Fibroblast of lung (primary cell): ENCODE measurements at regions not wholly inside any gene's neighbourhood (a gene's known extent, or its start where the extent isn't known, plus 50 kb on each side); places are given as distances from the start of the nearest gene placed in this dataset.

ENCODE experiments used
- DNase-seq, 2 donors: peaks; one replicate each; pipeline versions ENCODE4 v3.0.0 to v3.0.0-alpha.2; 2010; ENCODE audit warnings: low read depth in 2 of 2
- H2AFZ ChIP-seq: 2 replicates; pipeline ENCODE4 v1.5.1; 2012; ENCODE audit warnings: low read length, control low read depth, inconsistent platforms
- H3K27ac ChIP-seq: 2 replicates; pipeline ENCODE4 v1.5.1; 2011; ENCODE audit warnings: low read length, control low read depth; ENCODE audit not compliant: insufficient read depth
- H3K27me3 ChIP-seq: 2 replicates; pipeline ENCODE4 v1.5.1; 2011; ENCODE audit warnings: mild to moderate bottlenecking, low read length; ENCODE audit not compliant: control insufficient read depth, insufficient read depth
- H3K36me3 ChIP-seq: 2 replicates; pipeline ENCODE4 v1.5.1; 2011; ENCODE audit warnings: low read length; ENCODE audit not compliant: control insufficient read depth, insufficient read depth
- H3K4me1 ChIP-seq: 2 replicates; pipeline ENCODE4 v1.5.1; 2011; ENCODE audit warnings: low read length; ENCODE audit not compliant: control insufficient read depth, insufficient read depth; ENCODE audit errors: extremely low read depth
- H3K4me2 ChIP-seq: 2 replicates; pipeline ENCODE4 v1.5.1; 2011; ENCODE audit warnings: low read length, control low read depth; ENCODE audit not compliant: insufficient read depth; ENCODE audit errors: extremely low read depth
- H3K4me3 ChIP-seq, 4 experiments: fragments of 200-600 bp in 1 of 4; sonication (generic) in 1 of 4; replicated peaks in 1 of 4; 2 replicates each; pipeline ENCODE4 v1.5.1; 2011 to 2016; ENCODE audit warnings: low read length in 4 of 4, low read depth in 3 of 4, mild to moderate bottlenecking in 3 of 4, control low read depth in 2 of 4, inconsistent platforms in 1 of 4, mixed read lengths in 1 of 4; ENCODE audit not compliant: insufficient read depth in 1 of 4; ENCODE audit errors: control extremely low read depth in 1 of 4
- H3K79me2 ChIP-seq: 2 replicates; pipeline ENCODE4 v1.5.1; 2012; ENCODE audit warnings: mild to moderate bottlenecking, low read length, inconsistent platforms; ENCODE audit not compliant: control insufficient read depth, insufficient read depth
- H3K9ac ChIP-seq: 2 replicates; pipeline ENCODE4 v1.5.1; 2011; ENCODE audit warnings: mild to moderate bottlenecking, low read length, control low read depth; ENCODE audit not compliant: insufficient read depth
- H3K9me3 ChIP-seq: 2 replicates; pipeline ENCODE4 v1.5.1; 2012; ENCODE audit warnings: low read depth, low read length; ENCODE audit not compliant: control insufficient read depth, insufficient read depth
- H4K20me1 ChIP-seq: 2 replicates; pipeline ENCODE4 v1.5.1; 2011; ENCODE audit warnings: low read length; ENCODE audit not compliant: control insufficient read depth, insufficient read depth; ENCODE audit errors: extremely low read depth
- EZH2 ChIP-seq: IDR thresholded peaks from 2 replicates; pipeline ENCODE4 v1.5.1; 2012; ENCODE audit warnings: low read length, control low read depth, mild to moderate bottlenecking; ENCODE audit errors: missing control alignments
- TF ChIP-seq, protein P1 (sequence below), 2 donors: IDR thresholded peaks in 1 of 2; conservative IDR thresholded peaks in 1 of 2; 1 replicate in 1 of 2; 2 replicates in 1 of 2; pipeline ENCODE4 v1.5.1; 2011 to 2012; ENCODE audit warnings: low read length in 2 of 2, control low read depth in 1 of 2, inconsistent platforms in 1 of 2, low read depth in 1 of 2, mild to moderate bottlenecking in 1 of 2

DNA sequence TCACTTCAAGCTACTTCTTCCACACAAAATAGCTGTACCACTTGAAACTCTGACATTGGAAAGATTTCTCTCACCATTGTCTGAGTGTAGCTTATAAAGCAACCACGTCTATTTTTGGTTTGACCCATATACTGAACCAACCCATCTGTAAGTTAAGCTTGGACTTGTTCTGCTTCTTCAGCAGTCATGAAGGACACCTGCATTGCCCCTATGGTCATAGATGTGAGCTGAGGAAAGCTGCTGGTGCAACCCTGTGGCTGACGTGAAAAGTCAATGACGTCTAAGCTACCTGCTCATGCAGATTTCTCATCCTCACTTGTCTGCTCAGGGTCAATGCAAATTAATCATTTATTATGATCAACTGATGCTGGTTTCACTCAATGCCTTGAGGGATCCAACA is 417.4 kb downstream of the CETN3 start:
- TF ChIP-seq, protein P1, sequence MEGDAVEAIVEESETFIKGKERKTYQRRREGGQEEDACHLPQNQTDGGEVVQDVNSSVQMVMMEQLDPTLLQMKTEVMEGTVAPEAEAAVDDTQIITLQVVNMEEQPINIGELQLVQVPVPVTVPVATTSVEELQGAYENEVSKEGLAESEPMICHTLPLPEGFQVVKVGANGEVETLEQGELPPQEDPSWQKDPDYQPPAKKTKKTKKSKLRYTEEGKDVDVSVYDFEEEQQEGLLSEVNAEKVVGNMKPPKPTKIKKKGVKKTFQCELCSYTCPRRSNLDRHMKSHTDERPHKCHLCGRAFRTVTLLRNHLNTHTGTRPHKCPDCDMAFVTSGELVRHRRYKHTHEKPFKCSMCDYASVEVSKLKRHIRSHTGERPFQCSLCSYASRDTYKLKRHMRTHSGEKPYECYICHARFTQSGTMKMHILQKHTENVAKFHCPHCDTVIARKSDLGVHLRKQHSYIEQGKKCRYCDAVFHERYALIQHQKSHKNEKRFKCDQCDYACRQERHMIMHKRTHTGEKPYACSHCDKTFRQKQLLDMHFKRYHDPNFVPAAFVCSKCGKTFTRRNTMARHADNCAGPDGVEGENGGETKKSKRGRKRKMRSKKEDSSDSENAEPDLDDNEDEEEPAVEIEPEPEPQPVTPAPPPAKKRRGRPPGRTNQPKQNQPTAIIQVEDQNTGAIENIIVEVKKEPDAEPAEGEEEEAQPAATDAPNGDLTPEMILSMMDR (conservative IDR thresholded peaks at IDR 0.05 in 1 of 2, IDR thresholded peaks at IDR 0.05 in 1 of 2; ENCODE audit: low read depth in 1 of 2, low read length in 2 of 2): no peak
- no peak for TF ChIP-seq EZH2
- no peak overlapping the region for H3K4me2 ChIP-seq
- H3K9me3 ChIP-seq: no peaks in the 10 kb centered on the region
- H3K4me1 ChIP-seq: peaks cover 2% of the 10 kb centered on the region
- DNase-seq: no peak
- no peak overlapping the region for H3K9ac ChIP-seq
- H3K79me2 ChIP-seq: no peaks in the 10 kb centered on the region
- H2AFZ ChIP-seq: no peak overlapping the region
- no peaks in the 10 kb centered on the region for H3K27me3 ChIP-seq
- H3K4me3 ChIP-seq: no peak overlapping the region
- H3K36me3 ChIP-seq: no peaks in the 10 kb centered on the region
- no peak overlapping the region for H3K27ac ChIP-seq
- no peaks in the 10 kb centered on the region for H4K20me1 ChIP-seq

DNA sequence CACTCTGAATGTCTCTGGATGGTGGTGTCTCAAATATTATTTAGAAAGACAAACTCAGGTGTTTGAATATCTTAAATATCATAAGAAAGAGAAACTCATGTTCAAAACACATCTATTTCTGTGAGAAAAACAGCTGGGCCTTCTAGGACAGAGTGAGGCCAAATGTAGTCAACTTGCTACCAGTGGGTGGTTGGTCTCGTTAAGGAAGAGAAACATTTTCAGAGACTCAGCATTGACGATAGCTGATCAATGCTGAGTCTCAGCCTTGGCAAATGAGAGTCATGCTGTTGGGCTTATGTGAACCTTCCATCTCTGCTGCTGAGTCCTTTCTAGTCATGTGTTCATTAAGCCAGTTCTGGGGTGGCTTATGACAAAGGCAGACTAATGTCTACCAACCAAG is 418.0 kb downstream of the CETN3 start:
- DNase-seq: no peak
- Histone ChIP-seq H3K9me3 (no peaks in the 10 kb centered on the region), H4K20me1 (no peaks in the 10 kb centered on the region), H2AFZ (no peak overlapping the region), H3K9ac (no peak overlapping the region), H3K4me3 (no peak overlapping the region), H3K27ac (no peak overlapping the region), H3K79me2 (no peaks in the 10 kb centered on the region), H3K4me2 (no peak overlapping the region), H3K4me1 (peaks cover 2% of the 10 kb centered on the region), H3K36me3 (no peaks in the 10 kb centered on the region), H3K27me3 (no peaks in the 10 kb centered on the region)
- TF ChIP-seq, protein P1 (conservative IDR thresholded peaks at IDR 0.05 in 1 of 2, IDR thresholded peaks at IDR 0.05 in 1 of 2; ENCODE audit: low read depth in 1 of 2, low read length in 2 of 2): no peak
- TF ChIP-seq EZH2: no peak

DNA sequence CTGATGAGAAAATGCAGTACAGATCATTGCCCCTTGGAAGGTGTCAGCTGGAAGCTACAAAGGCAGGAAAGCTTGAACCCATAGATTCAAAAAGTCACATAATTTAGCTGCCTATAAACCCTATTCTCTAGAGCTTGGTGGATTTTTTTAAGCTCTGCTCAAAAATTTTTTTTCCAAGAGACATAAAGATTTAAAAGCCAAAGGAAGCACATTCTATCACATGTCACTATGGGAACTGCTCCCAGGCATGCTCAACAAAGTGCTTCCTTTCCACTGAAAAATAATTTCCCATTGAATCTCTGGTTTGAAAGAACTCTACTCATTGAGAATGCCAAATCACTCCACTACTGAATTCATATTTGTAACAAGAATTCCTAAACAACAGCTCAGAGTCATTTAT is 419.8 kb downstream of the CETN3 start:
- Histone ChIP-seq H3K4me1 (peaks cover 2% of the 10 kb centered on the region), H2AFZ (no peak overlapping the region), H3K4me3 (no peak overlapping the region), H3K4me2 (no peak overlapping the region), H3K27me3 (no peaks in the 10 kb centered on the region), H3K9ac (no peak overlapping the region), H3K27ac (peak overlapping the region; percentile 52), H3K9me3 (no peaks in the 10 kb centered on the region), H3K79me2 (no peaks in the 10 kb centered on the region), H3K36me3 (no peaks in the 10 kb centered on the region), H4K20me1 (no peaks in the 10 kb centered on the region)
- DNase-seq: no peak
- TF ChIP-seq, protein P1 (conservative IDR thresholded peaks at IDR 0.05 in 1 of 2, IDR thresholded peaks at IDR 0.05 in 1 of 2; ENCODE audit: low read depth in 1 of 2, low read length in 2 of 2): no peak
- TF ChIP-seq EZH2: no peak
